ENCODE measurements at regions not wholly inside any gene's neighbourhood (a gene's known extent, or its start where the extent isn't known, plus 50 kb on each side); places are given as distances from the start of the nearest gene placed in this dataset.

- Mint-ChIP-seq H3K9me3 (no peaks in the 10 kb centered on the region), H3K27ac (no peak overlapping the region), H3K27me3 (ENCODE audit: low read depth) (peaks cover 10% of the 10 kb centered on the region), H3K4me3 (no peak overlapping the region), H3K4me1 (peaks cover 28 to 41% of the 10 kb centered on the region in 2 experiments), H3K36me3 (ENCODE audit: insufficient read depth in 1 of 3, low read depth in 3 of 3) (no peaks in the 10 kb centered on the region)
- no peak overlapping the region for H3K9ac ChIP-seq (ENCODE audit: extremely low read depth, insufficient read length, low read length)
- no peak overlapping the region for H3K27ac ChIP-seq (ENCODE audit: insufficient read length, low read depth, low read length)
- no peaks in the 10 kb centered on the region for H3K9me3 ChIP-seq (ENCODE audit: control insufficient read depth, low read depth, low read length)
- no peaks in the 10 kb centered on the region for H3K23me2 ChIP-seq (ENCODE audit: insufficient read length, low read depth, low read length, poor library complexity, severe bottlenecking)
- no peak overlapping the region for H3T11ph ChIP-seq (ENCODE audit: low read length)
- H3K56ac ChIP-seq (ENCODE audit: insufficient read length, low read depth, low read length) = no peak overlapping the region
- no peak for DNase-seq
- H3K27me3 ChIP-seq (ENCODE audit: insufficient read depth, low read length) = no peaks in the 10 kb centered on the region
- H2AK5ac ChIP-seq (ENCODE audit: insufficient read length, low read length) = no peak overlapping the region
- no peak overlapping the region for H2BK15ac ChIP-seq (ENCODE audit: low read depth, low read length)
- H4K8ac ChIP-seq (replicated peaks; ENCODE audit: insufficient read length, low read depth, low read length) = no peak overlapping the region
- H2BK20ac ChIP-seq (ENCODE audit: low read depth, low read length, poor library complexity, severe bottlenecking) = no peak overlapping the region
- H4K20me1 ChIP-seq (ENCODE audit: control insufficient read depth, insufficient read depth, insufficient read length) = no peaks in the 10 kb centered on the region
- H3K18ac ChIP-seq (ENCODE audit: insufficient read length, low read depth, low read length) = no peak overlapping the region
- H3K4me1 ChIP-seq (ENCODE audit: insufficient read depth, low read length) = peaks cover 9% of the 10 kb centered on the region; the same call in 1 of the 2 replicates
- no peak overlapping the region for H4K5ac ChIP-seq (ENCODE audit: insufficient read length, low read depth, low read length)
- WGBS (ENCODE audit: extremely low coverage, insufficient read length, low lambda C conversion rate) = no CpG with 5 or more reads among the region's 3 CpGs
- no peak for TF ChIP-seq CTCF (conservative IDR thresholded peaks at IDR 0.05)
- no peak overlapping the region for H3K4ac ChIP-seq (ENCODE audit: low read depth, low read length)
- no peaks in the 10 kb centered on the region for H3K79me2 ChIP-seq (ENCODE audit: insufficient read depth, low read length)
- no peak overlapping the region for H2AFZ ChIP-seq (ENCODE audit: low read length)
- H2BK12ac ChIP-seq (ENCODE audit: insufficient read length, low read depth, low read length) = no peak overlapping the region
- no peaks in the 10 kb centered on the region for H3K79me1 ChIP-seq (ENCODE audit: insufficient read depth, low read depth, low read length, poor library complexity, severe bottlenecking)
- no peak overlapping the region for H2BK5ac ChIP-seq (ENCODE audit: insufficient read length, low read length)
- H3K14ac ChIP-seq (ENCODE audit: insufficient read depth, low read length) = no peak overlapping the region
- no peak overlapping the region for H2BK120ac ChIP-seq (ENCODE audit: low read depth, low read length, poor library complexity, severe bottlenecking)
- H3K23ac ChIP-seq (ENCODE audit: insufficient read length, low read depth, low read length) = no peak overlapping the region
- no peak overlapping the region for H4K91ac ChIP-seq (ENCODE audit: insufficient read length, low read depth, low read length)
- H3K4me2 ChIP-seq (ENCODE audit: insufficient read depth, insufficient read length, low read length) = no peak overlapping the region
Observed at GRCh38 chr22:27413702-27414101, 387.9 kb downstream of the MN1 start.
